ENCODE measurements at regions not wholly inside any gene's neighbourhood (a gene's known extent, or its start where the extent isn't known, plus 50 kb on each side); places are given as distances from the start of the nearest gene placed in this dataset.
"Not testable (repeated sequence)": the region's sequence is repeated elsewhere in the genome, so short reads cannot be mapped to it uniquely, and the experiment has no call there.

DNA sequence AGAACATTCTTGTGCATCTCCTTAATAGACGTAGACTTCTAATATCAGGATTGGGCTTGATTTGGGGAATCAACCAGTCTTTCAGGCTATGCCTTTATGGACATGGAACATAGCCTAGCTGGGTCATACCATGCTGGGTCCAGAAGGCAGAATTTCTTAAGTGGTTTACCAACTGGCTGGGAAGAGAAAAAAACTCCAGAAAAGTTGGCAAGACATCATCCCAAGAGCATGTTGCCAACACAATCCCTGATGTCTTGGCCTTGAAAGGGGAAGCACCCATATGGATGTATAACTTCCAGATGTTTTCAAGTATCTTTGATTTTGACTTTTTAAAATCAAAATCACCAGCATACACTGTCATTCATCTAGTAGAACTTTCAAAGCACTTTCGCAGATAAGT, 138.0 kb upstream of the FGF13 start:
- DNase-seq: no peak

DNA sequence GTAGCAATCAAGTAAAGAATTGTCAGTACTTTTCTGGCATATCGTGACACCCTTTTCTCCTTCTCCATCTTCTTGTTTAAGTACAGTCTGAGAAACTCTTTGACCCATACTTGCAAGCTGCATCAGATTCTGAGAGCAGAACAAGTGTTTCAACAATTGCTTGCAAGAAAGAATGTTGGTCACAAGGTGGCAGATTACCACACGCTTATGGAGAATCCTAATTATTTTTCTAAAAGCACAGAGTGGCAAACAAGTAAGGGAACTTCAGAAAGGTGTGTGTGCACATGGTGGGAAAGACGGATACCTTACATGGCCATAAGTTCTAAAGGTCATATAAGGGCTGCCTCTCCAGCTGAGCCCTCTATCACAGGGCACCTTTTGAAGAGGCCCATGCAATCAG, 136.4 kb upstream of the FGF13 start:
- peak; percentile 7 for DNase-seq

DNA sequence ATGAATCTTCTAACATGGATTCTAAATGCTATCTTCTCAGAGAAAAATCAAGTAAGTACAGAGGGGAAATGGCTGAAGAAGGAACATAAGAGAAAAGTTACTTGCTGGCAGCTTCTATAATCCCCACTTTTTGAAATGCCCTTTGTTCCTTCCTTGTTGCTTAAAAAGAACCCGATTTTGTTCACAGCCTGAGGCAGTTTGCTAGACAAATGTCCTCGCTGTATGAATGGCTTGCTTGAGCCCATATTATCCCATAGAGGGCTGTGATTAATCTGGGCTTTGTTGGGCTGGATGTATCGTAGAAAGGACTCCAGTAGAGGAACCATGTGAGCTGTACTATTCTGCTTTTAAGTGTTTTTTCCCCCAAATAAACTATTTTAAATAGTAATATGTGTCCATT, 134.3 kb upstream of the FGF13 start:
- DNase-seq: no peak

DNA sequence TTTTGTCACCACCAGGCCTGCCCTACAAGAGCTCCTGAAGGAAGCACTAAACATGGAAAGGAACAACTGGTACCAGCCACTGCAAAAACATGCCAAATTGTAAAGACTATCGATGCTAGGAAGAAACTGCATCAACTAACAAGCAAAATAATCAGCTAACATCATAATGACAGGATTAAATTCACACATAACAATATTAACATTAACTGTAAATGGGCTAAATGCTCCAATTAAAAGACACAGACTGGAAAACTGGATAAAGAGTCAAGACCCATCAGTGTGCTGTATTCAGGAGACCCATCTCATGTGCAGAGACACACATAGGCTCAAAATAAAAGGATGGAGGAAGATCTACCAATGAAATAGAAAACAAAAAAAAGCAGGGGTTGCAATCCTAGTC, 95.9 kb upstream of the FGF13 start:
- not testable (repeated sequence) for DNase-seq

GRCh38 chrX:138794246-138794645, 82.7 kb upstream of the FGF13 start:
- peak; percentile 31 for DNase-seq

DNA sequence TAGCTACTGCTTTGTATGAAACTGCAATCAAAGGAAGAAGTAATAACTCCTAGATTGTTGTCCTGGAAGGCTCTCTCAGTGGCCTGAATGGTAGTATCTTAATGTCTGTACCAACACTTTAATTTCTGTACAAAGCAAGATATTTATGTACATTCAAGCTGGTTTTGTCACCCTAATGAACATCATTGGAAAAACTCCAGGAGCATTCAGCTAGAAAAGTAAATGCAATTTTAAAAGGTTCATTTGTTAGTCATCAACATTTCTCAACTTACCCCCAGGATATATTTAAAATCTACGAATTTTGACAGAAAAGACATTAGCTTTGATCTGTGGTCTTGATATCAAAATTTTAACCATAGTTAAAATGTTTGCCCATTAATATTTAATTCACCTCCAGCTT, 80.0 kb upstream of the FGF13 start:
- DNase-seq: no peak

- DNase-seq: peak; percentile 15
Observed at GRCh38 chrX:138788771-138789170, 77.3 kb upstream of the FGF13 start.

- DNase-seq: not testable (repeated sequence)
Observed at GRCh38 chrX:138778576-138778909, 67.0 kb upstream of the FGF13 start.

- DNase-seq: not testable (repeated sequence)
Observed at GRCh38 chrX:138777908-138778575, 66.5 kb upstream of the FGF13 start.

DNA sequence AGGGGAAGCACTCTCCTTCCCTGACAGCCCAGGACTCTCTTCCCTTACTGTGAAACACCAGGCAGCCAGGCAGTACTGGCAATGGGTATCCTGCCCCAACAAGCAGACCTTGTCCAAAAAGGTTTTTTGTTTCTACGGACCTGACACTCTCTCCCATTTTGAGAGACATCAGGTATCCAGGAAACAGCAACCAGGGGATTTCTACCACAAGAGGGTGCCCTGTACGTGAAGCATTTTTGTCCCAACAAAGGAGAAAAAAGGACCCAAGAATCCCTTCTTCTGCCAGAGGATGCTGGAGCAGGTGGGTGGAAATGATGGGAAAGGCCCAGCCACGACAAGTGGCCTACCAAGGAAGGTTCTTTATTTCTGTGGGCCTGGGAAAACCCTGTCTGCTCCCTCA, 65.7 kb upstream of the FGF13 start:
- DNase-seq: no peak

DNA sequence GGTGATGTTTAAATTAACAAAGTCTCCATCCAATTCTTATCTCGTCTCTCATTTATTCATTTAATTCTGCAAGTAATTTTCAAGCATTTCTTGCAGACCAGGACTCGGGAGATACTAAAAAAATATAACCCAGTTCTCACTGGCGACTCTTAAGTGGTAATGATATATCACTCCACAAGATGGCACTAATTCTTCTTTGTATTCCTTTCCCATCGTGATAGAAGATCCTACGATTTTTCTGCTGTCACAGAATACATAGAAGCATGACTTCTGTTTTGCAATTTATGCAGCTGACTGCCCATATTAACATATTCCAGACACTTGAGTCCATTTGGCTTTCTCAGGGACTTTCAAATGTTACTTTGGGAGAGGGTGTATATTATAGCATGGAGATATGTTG, 64.0 kb upstream of the FGF13 start:
- peak; percentile 36 for DNase-seq

DNA sequence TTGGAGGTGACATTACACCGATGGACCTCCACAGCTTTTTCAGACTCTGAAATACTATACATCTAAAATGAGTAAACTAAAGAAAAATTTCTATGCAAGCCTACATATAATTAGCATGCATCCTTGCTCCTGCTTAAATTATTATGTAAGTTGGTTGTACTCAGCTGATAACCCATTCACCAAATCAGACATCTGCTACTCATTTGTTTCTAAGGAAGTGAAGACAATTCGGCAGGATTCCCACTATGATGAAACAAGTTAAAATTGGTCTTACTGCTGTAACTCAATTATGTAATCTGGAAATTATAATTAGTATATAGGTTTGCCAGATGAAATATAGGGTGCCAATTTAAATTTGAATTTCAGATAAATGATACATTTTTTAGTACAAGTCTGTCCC, 59.5 kb upstream of the FGF13 start:
- DNase-seq: peak; percentile 8

GRCh38 chrX:138769918-138770317, 58.4 kb upstream of the FGF13 start:
- no peak for DNase-seq

- DNase-seq: no peak
Observed at GRCh38 chrX:138765051-138765450, 53.5 kb upstream of the FGF13 start.

- DNase-seq: no peak
Observed at GRCh38 chrX:138763761-138764160, 52.2 kb upstream of the FGF13 start.

- no peak for DNase-seq
Observed at GRCh38 chrX:138761380-138761779, 49.9 kb upstream of the FGF13 start.
